ENCODE measurements at regions not wholly inside any gene's neighbourhood (a gene's known extent, or its start where the extent isn't known, plus 50 kb on each side); places are given as distances from the start of the nearest gene placed in this dataset.
A peak's percentile ranks its signal among the peaks of the same experiment; 100 is the strongest.

DNA sequence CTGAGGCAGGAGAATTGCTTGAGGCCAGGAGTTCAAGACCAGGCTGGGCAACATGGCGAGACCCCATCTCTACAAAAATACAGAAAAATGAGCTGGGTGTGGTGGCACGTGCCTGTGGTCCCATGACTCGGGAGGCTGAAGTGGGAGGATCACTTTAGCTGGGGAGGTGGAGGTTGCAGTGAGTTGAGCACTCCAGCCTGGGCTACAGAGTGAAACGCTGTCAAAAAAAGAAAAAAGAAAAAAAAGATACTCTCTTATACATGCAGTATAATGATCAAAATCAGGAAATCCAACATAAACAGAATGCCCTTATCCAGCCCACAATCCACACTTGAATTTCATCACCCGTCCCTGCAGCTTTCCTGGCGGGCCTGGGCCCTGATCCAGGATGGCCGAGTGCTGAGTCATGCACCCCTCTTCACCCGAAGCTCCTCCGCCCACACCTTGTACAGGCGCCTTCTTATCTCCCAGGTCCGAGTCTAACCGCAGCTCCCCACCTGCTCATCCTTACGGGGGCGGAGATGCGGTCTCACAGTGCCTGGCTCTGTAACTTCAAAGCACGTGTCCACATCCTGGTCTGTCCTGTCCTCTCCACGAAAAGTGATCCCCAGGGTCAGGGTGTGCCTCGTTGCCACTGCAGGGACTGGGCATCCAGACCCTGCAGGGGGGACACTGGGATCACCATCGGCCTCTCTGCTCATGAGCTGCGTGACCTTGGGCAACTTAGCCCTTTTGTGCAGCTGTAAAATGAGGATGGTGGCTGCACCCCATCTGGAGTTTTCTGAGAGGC, 120.2 kb upstream of the SLC45A1 start (continued):
- TF ChIP-seq, protein P1, sequence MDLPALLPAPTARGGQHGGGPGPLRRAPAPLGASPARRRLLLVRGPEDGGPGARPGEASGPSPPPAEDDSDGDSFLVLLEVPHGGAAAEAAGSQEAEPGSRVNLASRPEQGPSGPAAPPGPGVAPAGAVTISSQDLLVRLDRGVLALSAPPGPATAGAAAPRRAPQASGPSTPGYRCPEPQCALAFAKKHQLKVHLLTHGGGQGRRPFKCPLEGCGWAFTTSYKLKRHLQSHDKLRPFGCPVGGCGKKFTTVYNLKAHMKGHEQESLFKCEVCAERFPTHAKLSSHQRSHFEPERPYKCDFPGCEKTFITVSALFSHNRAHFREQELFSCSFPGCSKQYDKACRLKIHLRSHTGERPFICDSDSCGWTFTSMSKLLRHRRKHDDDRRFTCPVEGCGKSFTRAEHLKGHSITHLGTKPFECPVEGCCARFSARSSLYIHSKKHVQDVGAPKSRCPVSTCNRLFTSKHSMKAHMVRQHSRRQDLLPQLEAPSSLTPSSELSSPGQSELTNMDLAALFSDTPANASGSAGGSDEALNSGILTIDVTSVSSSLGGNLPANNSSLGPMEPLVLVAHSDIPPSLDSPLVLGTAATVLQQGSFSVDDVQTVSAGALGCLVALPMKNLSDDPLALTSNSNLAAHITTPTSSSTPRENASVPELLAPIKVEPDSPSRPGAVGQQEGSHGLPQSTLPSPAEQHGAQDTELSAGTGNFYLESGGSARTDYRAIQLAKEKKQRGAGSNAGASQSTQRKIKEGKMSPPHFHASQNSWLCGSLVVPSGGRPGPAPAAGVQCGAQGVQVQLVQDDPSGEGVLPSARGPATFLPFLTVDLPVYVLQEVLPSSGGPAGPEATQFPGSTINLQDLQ (CRISPR knock-in tag; IDR thresholded peaks at IDR 0.05) = peak; percentile 41; the same call in 1 of the 2 replicates
- TF ChIP-seq MAFG (CRISPR knock-in tag; IDR thresholded peaks at IDR 0.05) (0 out of 2 replicates have a peak, but pooled peaks have one; percentile 54), ZNF331 (CRISPR knock-in tag; IDR thresholded peaks at IDR 0.05) (peak; percentile 66), RCOR2 (CRISPR knock-in tag; IDR thresholded peaks at IDR 0.05) (peak; percentile 86; the same call in 1 of the 2 replicates), PITX1 (CRISPR knock-in tag; IDR thresholded peaks at IDR 0.05) (peak; percentile 65), ZEB1 (IDR thresholded peaks at IDR 0.05; ENCODE audit: insufficient replicate concordance, low read depth) (peak; percentile 61), ERF (CRISPR knock-in tag; IDR thresholded peaks at IDR 0.05) (peak; percentile 49; the same call in 1 of the 2 replicates), NCOA2 (CRISPR knock-in tag; IDR thresholded peaks at IDR 0.05) (peak; percentile 95), TCF7 (IDR thresholded peaks at IDR 0.05; ENCODE audit: low read depth) (peak; percentile 78)
- TF ChIP-seq, protein P2, sequence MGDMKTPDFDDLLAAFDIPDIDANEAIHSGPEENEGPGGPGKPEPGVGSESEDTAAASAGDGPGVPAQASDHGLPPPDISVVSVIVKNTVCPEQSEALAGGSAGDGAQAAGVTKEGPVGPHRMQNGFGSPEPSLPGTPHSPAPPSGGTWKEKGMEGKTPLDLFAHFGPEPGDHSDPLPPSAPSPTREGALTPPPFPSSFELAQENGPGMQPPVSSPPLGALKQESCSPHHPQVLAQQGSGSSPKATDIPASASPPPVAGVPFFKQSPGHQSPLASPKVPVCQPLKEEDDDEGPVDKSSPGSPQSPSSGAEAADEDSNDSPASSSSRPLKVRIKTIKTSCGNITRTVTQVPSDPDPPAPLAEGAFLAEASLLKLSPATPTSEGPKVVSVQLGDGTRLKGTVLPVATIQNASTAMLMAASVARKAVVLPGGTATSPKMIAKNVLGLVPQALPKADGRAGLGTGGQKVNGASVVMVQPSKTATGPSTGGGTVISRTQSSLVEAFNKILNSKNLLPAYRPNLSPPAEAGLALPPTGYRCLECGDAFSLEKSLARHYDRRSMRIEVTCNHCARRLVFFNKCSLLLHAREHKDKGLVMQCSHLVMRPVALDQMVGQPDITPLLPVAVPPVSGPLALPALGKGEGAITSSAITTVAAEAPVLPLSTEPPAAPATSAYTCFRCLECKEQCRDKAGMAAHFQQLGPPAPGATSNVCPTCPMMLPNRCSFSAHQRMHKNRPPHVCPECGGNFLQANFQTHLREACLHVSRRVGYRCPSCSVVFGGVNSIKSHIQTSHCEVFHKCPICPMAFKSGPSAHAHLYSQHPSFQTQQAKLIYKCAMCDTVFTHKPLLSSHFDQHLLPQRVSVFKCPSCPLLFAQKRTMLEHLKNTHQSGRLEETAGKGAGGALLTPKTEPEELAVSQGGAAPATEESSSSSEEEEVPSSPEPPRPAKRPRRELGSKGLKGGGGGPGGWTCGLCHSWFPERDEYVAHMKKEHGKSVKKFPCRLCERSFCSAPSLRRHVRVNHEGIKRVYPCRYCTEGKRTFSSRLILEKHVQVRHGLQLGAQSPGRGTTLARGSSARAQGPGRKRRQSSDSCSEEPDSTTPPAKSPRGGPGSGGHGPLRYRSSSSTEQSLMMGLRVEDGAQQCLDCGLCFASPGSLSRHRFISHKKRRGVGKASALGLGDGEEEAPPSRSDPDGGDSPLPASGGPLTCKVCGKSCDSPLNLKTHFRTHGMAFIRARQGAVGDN (CRISPR knock-in tag; IDR thresholded peaks at IDR 0.05) = peak; percentile 99
- TF ChIP-seq, protein P3, sequence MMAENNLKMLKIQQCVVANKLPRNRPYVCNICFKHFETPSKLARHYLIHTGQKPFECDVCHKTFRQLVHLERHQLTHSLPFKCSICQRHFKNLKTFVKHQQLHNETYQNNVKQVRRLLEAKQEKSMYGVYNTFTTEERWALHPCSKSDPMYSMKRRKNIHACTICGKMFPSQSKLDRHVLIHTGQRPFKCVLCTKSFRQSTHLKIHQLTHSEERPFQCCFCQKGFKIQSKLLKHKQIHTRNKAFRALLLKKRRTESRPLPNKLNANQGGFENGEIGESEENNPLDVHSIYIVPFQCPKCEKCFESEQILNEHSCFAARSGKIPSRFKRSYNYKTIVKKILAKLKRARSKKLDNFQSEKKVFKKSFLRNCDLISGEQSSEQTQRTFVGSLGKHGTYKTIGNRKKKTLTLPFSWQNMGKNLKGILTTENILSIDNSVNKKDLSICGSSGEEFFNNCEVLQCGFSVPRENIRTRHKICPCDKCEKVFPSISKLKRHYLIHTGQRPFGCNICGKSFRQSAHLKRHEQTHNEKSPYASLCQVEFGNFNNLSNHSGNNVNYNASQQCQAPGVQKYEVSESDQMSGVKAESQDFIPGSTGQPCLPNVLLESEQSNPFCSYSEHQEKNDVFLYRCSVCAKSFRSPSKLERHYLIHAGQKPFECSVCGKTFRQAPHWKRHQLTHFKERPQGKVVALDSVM (CRISPR knock-in tag; IDR thresholded peaks at IDR 0.05) = peak; percentile 80
- TF ChIP-seq, protein P4, sequence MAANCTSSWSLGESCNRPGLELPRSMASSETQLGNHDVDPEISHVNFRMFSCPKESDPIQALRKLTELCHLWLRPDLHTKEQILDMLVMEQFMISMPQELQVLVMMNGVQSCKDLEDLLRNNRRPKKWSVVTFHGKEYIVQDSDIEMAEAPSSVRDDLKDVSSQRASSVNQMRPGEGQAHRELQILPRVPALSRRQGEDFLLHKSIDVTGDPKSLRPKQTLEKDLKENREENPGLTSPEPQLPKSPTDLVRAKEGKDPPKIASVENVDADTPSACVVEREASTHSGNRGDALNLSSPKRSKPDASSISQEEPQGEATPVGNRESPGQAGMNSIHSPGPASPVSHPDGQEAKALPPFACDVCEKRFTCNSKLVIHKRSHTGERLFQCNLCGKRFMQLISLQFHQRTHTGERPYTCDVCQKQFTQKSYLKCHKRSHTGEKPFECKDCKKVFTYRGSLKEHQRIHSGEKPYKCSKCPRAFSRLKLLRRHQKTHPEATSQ (CRISPR knock-in tag; IDR thresholded peaks at IDR 0.05; ENCODE audit: borderline replicate concordance) = no peak
- TF ChIP-seq, protein P5, sequence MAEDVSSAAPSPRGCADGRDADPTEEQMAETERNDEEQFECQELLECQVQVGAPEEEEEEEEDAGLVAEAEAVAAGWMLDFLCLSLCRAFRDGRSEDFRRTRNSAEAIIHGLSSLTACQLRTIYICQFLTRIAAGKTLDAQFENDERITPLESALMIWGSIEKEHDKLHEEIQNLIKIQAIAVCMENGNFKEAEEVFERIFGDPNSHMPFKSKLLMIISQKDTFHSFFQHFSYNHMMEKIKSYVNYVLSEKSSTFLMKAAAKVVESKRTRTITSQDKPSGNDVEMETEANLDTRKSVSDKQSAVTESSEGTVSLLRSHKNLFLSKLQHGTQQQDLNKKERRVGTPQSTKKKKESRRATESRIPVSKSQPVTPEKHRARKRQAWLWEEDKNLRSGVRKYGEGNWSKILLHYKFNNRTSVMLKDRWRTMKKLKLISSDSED (CRISPR knock-in tag; IDR thresholded peaks at IDR 0.05) = no peak
- TF ChIP-seq, protein P6, sequence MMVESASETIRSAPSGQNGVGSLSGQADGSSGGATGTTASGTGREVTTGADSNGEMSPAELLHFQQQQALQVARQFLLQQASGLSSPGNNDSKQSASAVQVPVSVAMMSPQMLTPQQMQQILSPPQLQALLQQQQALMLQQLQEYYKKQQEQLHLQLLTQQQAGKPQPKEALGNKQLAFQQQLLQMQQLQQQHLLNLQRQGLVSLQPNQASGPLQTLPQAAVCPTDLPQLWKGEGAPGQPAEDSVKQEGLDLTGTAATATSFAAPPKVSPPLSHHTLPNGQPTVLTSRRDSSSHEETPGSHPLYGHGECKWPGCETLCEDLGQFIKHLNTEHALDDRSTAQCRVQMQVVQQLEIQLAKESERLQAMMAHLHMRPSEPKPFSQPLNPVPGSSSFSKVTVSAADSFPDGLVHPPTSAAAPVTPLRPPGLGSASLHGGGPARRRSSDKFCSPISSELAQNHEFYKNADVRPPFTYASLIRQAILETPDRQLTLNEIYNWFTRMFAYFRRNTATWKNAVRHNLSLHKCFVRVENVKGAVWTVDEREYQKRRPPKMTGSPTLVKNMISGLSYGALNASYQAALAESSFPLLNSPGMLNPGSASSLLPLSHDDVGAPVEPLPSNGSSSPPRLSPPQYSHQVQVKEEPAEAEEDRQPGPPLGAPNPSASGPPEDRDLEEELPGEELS (CRISPR knock-in tag; IDR thresholded peaks at IDR 0.05) = peak; percentile 87
